ENCODE measurements at regions not wholly inside any gene's neighbourhood (a gene's known extent, or its start where the extent isn't known, plus 50 kb on each side); places are given as distances from the start of the nearest gene placed in this dataset.
A peak's percentile ranks its signal among the peaks of the same experiment; 100 is the strongest.
"Not testable (repeated sequence)": the region's sequence is repeated elsewhere in the genome, so short reads cannot be mapped to it uniquely, and the experiment has no call there.

DNA sequence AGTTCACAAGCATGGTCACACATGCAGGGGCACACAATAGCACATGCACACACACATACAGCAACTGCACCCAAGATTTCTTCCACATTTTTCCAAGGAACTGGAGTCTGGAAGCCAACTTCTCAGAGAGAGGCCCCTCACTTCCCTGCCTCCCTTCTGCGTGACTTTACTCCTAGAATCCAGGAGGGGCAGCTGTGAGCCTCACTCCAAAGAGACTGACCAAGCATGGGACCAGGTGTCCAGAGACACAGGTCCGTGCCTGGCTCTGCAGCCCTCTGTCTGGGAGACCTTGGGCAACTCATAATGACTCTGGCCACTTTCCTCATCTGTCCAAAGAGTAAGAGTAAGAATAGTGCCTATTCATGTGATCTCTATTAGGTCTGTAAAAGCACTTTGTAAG, 104.7 kb upstream of the TMEM132E start:
- no peak for DNase-seq (ENCODE audit: low spot score)

DNA sequence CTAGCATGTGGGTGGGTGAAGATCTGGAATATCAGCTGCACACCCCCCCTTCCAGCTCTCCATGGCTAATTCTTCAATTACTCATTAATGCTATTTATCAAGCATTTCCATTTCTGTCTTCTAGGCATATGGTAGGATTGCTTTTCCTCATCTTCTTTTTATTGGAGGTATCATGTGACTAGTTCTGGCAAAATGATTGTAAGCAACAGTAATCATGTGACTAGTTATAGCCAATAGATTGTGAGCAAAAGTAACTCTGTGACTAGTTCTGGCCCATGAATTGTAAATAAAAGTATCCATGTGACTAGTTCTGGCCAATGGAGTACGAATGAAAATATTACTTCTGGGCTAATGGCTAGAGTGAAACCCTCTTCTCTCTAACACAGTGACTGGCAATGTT, 107.0 kb upstream of the TMEM132E start:
- no peak for DNase-seq (ENCODE audit: low spot score)

DNA sequence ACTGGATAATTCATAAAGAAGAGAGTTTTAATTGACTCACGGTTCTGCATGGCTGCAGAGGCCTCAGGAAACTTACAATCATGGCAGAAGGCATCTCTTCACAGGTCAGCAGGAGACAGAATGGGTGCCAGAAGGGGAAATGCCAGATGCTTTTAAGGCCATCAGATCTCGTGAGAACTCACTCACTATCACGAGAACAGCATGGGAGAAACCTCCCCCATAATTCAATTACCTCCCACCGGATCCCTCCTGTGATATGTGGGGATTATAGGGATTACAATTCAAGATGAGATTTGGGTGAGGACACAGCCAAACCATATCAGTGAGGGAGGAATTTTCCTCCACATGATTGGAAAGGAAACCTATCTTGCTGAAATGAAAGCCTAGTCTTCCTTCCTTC, 108.1 kb upstream of the TMEM132E start:
- not testable (repeated sequence) for DNase-seq (ENCODE audit: low spot score)

DNA sequence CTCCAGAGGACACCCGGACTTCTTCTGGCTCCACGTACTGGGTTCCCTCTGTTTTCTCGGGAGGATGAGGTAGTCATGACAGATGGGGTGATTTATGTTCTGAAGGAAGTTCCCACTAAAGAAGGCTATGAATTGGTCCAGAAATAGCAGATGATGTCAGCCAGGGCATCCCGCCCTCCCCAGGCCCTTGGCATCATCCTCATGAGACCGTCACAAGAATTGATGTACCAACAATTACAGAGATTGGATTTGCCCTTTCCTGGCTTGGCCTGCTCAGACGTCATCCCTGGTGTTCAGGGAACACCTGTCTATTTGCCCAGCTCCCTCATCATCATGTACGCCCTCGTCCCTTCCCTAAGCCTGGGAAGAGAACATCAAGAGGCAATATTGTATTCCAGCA, 102.8 kb upstream of the CCL1 start:
- no peak for DNase-seq (ENCODE audit: low spot score)

DNA sequence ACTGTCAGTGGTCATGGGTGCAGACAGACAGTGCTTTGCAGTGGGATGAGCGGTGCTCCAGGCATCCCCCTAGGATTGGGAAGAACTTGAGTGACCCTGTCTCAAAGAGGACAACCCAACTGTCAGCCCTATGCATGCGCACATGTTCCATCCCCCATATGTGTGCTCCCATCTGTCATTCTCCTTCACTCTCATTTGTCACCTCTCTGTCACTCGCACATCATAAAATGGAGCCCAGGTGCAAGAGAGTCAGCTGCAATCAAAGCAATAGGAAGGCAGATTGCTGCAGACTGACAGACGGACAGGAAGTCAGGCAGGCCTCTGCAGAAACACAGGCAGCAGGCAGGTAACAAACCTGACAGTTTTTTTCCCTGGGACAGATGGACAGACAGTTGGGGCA, 101.8 kb upstream of the CCL1 start:
- DNase-seq (ENCODE audit: low spot score), result no peak

DNA sequence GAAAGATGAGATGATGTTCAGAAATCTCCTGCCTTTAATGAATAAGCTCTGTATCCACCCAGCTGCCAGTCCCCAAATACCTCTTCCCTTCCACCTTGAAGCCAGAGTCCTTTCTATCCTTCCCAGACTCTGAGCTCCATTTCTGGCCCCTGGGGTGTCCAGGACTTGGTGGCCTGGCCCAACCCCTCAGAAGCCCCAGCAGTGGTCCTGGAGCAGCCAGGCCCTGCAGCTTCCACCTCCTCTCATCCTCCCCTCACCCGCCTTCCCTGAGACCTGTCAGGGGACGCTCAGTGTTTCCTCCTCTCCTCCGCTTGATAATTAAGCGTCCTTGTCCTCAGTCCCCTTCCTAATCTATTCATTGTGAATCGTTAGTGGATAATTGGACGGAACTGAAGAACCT, 95.2 kb upstream of the CCL1 start:
- no peak for DNase-seq (ENCODE audit: low spot score)

DNA sequence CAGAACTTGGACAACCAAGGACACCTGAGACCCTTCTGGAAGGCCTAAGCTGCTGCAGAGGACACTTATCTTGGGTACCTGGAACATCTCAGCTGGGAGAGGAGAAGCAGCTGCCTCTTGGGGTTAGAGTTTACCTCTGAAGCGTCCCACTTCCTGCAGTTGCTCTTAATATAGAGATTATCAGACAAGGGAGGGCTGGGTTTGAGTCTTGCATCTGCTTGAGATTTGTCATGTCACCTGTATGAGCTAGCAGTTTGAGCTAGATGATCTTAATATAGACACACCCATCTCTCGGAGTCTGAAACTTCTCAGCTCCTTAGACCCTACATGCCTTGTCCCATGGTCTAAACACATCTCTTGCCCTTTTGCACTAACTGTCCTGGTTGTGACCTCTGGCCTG, 93.1 kb upstream of the CCL1 start:
- DNase-seq (ENCODE audit: low spot score), result no peak

DNA sequence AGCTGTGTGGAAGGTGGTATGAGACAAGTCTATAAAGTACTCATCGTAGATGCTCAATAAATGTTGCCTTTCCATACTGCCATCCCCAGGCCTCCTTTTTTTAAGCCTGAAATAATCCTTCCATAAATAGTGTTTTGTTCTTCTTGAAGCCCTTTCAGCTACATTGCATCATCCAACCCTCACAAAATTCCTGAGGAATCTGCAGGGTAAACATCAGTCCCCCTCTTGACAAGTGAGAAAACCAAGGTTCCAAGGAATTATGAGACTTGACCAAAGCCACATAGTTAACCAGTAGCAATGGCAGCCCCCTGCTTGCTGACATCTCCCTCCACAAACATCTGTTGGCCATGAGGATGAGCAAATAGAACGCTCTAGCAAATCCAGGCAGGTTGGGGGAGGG, 89.7 kb upstream of the CCL1 start:
- DNase-seq (ENCODE audit: low spot score), result no peak

DNA sequence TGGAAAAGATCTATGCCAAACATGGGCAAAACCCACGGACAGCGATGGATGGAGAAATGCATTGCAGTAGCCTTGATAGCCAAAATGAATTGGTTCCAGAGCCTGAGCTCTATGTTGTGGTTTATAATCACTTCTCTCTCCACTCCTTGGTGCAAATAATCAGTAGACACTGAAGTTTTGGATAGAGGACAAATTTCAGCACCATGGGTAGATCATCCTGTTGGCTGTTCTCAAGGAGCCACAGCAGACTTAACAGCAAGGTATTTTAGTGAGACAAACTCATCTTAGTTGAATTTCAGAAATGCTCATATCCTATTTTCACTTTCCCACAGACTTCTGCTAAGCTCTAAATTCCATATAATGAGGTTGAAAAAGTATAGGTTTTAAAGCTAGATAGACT, 88.3 kb upstream of the CCL1 start:
- DNase-seq (ENCODE audit: low spot score), result no peak

DNA sequence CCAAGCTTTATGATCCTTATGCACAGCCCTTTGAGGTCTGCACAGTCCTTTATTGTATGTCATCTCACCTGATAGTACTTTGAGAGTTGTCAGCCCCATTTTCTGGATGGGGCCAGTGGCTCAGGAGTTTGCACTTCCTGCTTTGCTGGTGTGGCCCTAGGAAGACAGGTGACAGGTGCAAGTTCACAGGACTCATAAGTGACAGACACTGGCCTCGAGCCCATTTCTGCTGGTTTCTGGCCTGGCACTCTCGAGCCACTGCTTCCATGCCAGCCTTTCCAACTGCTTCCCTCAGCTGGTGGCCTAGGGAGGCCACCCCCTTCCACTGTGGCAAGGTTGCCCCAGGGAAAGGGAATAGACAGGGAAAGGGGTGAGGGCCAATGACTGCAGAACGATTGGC, 84.4 kb upstream of the CCL1 start:
- DNase-seq (ENCODE audit: low spot score), result no peak

DNA sequence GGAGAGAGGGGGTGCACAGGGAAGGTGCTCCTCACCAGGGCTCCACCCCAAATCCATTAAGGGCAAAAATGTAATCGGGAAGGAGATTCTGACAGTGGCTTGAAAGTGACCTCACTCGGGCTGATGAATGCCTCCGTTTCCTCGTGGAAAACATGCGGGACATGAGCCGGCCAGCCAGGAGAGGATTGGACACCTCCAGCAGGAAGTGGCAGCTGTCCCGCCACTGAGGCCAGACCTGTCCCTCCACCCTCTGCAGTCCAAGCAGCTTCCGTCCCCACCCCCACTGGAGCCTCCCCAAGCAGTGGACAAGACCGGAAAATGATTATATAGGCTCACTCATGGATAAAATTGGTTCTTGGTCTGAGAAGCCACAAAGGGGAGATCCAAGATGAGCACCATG, 82.1 kb upstream of the CCL1 start:
- DNase-seq (ENCODE audit: low spot score), result no peak

DNA sequence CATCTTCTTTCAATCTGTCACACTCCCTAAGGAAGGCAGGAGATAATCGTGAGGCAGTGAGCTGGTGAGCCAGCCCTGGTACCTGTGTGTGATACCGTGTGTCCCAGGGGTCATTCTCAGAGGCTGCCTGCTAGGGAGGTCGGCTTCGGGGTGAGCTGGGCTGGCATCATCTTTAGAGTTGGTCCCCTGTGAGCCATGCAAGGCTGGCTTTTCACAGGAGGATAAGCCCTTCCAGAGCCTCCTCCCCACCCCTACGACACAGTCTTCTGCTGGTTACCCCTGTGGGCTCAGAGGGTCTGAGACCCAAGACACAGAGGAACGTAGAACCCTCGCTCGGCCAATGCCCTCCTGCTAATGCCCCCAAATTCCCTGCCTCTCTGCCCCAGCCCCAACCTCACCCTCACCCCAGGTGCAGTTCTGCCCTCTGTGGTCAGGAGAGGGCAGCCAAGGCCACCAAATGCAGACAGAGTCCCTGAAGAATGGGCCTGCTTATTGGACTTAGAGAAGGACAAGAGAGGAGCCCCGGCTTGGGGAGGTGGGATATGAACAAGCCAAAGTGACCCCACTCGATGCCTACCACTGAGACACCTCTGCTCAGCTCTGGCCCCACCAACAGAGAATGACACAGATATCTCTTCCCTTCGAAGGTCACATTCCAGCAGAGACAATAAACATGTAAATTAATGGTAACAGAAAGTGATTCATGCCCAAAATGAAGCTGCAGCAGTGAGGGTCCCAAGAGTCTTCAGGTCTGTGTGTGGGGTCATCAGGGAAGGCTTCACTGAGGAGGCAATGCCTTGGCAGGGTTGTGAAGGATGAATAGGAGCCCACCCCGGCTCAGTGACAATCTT, 80.8 kb upstream of the CCL1 start:
- no peak for DNase-seq (ENCODE audit: low spot score)

DNA sequence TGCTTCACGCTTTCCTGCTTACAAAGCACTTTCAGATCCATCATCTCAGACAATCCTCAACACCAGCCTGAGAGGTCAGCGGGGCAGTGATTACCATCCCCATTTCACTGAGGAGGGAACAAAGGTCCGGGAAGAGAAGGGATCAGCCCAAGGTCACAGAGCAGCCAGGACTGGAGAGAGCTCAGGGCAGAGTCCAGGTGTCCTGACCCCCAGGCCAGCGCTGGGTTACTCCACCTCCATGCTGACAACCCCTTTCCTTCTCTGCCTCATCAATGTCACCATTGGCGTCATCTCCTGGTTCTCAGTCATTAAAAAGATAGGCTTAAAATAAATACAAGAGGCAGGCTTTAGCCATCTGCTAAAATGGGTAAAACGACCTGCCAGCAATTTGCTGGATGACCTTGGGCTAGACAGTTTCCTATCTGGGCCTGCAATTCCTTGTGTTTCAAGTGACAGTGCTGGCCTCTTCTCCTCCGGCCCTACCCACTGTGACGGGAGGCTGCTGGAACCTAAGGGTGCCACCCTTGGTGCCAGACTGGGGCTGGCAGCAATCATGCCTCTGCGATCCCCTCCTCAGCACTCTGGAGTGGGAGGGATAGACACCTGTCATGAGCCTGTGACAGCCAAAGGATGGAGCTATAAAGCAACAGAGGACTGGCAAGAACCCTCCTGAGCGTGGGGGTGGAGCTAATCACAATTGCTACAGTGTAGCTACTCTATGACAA, 79.5 kb upstream of the CCL1 start:
- DNase-seq (ENCODE audit: low spot score), result no peak

DNA sequence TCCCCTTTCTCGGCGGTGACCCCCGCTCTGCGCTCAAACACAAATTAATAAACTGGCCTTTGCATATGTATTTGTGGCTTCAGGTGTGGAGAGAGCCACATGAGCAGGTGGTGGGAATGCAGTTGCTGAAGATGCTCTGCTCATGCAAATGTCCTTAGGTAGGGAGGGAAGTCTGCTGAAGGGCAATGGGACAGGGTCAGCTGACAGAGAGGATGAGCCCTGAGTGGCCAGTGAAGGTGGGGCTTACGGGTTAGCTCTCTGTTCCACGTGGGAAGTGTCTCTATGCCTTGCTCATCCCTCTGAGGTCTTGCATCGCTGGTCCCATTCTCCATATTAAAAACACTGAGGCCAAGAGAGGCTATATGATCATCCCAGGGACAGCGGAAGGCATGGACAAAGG, 74.2 kb upstream of the CCL1 start:
- DNase-seq (ENCODE audit: low spot score), result no peak

DNA sequence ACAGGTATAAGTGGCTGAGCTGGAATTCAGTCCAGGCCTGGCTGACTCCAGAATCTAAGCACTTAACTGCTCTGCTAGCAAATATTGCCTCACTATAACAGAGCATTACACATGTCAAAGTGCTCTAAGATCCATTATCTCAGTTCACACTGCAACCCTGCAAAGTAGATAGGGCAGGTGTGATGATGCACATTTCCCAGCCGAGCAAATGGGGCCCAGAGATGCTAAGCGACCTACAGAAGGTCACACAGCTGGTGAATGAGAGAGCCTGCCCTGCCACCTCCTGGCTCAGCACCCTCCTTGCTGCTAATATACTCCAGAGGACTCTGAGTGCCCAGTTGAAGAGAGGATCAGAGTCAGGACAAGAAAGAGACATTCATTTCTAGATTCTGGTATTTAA, 73.6 kb upstream of the CCL1 start:
- DNase-seq (ENCODE audit: low spot score), result no peak

DNA sequence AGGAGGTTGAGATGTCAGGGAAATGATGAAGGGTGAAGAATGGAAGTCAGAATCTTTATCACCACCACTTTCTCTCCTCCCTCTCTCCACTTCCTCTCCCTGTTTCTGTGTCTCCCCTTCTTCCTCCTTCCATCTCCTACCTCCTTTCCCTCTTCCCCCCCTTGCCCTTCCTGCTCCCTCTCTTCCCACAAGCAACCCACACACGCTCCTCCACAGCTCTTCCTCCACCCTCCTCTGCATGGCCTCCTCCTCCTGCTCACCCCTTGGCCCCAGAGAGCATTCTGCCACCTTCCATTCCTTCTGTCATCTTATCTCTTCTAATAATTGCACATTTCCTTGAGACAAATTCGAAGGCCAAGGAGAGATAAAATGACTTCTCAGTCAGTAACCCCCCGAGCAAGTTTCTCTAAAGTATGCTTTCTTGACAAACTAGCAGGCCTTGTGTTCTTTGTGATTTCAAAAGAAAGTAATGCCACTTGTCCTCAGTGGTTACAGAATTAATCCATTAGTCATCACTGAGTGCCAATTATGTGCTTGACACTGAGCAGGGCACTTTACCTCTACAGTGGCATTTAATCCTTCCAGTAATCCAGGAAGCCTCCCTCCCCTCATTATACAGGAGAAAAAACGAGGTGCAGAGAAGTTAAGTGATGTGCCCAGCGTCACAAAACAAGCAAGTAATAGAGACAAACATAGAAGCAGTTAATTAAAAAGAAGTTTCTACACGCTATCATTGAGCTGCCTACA, 72.3 kb upstream of the CCL1 start:
- DNase-seq (ENCODE audit: low spot score), result no peak

DNA sequence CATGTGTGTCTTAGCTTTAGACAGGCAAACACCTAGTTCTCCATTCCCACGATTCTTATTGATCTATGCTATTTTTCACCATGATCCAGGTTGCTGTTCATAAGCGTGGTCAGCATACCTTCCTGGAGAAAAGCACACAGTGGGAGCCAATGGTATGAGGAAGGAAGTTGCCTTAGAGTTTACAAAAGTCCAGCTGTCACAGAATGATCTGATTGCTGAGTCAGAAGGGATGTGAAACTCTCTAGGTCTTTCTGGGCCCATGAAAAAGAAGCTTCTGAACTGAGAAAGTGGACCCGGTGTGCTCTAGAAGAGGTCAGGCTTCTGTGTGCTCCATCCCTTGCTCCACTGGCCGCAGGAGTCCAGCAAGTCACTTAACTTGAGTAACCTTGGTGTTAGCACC, 71.0 kb upstream of the CCL1 start:
- peak; percentile 38 for DNase-seq (ENCODE audit: low spot score)

DNA sequence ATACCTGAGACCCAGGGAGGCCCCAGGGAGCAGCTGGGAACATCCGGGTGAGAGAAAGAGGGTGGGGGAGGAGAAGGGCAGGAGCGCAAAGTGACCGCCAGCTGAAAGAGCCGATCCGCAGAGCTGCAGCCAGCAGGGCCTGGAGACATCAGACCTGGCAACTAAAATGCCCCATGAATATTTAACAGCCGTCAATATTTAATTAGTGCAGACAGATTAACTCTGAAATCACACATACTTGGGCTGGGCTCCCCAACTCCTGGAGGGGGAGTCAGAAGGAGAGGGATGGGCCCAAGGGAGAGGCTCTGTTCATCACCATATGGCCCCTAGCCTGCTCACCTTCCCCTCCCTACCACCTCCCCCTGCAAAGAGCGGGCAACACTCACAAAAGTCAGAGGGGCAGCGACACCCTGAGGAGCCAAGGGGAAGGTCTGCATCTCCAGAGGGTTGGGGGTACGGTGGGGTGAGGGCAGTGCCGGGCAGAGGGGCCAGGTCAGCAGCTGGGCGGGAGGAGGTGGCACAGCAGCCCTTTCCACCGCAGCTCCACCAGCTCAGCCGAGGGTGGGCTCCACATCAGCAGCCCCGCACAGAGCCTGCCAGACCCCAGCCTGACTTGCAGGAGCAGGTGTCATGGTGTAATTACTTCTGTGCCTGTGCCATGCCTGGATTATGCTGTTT, 61.9 kb upstream of the CCL1 start:
- DNase-seq (ENCODE audit: low spot score), result no peak

DNA sequence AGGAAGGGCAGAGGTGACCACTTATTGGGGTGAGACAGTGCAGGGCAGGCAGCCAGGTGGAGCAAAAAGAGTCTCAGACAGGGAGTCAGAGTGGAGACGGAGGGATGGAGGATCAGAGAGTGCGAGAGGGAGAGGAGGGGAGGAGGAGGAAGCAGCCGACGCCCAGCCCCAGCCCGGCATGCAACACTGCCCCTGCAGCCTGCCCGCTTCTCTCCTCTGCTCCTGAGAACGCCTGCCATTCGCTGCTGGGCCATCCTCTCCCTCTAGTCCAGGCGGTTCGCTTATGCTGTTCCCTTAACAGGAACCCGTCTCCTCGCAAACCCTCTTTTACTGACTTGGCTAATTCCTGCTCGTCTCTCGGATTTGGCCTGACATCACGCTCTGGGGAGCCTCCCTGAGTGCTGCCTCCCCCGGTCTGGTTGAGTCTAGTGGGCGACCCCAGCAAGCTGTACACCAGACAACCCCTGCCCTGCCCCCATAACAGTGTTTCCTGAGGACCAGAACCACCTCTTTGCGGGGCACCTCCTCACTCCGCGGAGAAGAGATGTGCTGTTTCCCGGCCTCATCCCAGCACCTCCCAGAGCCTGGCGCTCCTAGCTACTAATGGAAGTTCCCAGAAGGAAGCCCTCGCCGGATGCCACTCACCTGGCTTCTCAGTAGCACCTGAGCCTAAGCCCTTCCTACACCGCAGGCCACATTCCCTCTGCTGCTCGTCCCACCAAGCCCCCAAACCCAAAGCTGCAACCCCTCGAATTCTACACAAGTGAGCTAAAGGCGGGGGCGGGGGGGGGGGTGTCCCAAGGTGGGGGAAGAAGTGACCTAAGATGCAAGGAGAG, 61.2 kb upstream of the CCL1 start:
- DNase-seq (ENCODE audit: low spot score), result no peak

DNA sequence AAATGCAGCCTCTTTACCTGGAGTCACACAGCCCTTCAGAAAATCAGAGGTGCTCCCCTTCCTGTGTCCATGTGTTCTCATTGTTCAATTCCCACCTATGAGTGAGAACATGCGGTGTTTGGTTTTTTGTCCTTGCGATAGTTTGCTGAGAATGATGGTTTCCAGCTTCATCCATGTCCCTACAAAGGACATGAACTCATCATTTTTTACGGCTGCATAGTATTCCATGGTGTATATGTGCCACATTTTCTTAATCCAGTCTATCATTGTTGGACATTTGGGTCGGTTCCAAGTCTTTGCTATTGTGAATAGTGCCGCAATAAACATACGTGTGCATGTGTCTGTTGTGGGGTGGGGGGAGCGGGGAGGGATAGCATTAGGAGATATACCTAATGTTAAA, 60.3 kb upstream of the CCL1 start:
- DNase-seq (ENCODE audit: low spot score), result not testable (repeated sequence)

DNA sequence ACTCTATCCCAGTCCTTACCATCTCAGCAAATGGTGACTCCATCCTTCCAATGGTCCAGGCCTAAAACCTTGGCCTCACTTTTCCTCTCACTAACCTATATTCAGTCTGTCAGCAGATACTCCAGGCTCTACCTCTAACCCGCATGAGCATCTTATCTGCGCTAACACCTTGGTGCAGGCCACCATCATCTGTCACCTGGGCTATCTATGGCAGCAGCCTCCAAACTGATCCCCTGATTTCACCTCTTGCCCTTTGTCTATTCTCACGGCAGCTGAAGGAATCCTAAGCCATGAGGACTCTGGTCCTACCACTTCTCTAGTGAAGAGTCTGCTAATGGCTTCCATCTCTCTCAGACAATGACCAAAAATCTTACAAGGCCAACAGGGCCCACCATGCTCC, 57.9 kb upstream of the CCL1 start:
- no peak for DNase-seq (ENCODE audit: low spot score)

All from umbilical cord (tissue), 1 donor.